ENCODE measurements at regions not wholly inside any gene's neighbourhood (a gene's known extent, or its start where the extent isn't known, plus 50 kb on each side); places are given as distances from the start of the nearest gene placed in this dataset.

DNA sequence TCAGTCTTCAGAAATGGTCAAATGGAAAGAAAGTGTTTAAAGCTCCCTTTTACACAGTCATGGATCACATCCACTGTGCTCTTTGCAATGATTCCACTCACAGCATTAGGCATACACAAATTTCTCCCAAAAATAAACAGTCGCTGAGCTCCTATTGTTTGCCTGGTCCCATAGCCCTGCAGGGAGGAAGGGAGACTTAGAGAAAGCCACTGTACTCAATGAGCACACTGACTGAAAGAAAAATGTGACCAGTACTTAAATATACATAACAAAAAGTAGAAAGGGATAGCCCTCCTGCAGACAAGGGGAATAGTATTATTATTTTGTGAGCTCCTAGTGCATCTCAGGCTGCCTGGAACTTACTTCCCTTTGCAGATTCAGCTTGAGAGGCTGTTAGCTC is 853.2 kb downstream of the GRID1 start:
- no peaks in the 10 kb centered on the region for H3K36me3 ChIP-seq (ENCODE audit: control insufficient read depth, insufficient read depth, low read length)
- no peak for FAIRE-seq
- TF ChIP-seq, protein P1, sequence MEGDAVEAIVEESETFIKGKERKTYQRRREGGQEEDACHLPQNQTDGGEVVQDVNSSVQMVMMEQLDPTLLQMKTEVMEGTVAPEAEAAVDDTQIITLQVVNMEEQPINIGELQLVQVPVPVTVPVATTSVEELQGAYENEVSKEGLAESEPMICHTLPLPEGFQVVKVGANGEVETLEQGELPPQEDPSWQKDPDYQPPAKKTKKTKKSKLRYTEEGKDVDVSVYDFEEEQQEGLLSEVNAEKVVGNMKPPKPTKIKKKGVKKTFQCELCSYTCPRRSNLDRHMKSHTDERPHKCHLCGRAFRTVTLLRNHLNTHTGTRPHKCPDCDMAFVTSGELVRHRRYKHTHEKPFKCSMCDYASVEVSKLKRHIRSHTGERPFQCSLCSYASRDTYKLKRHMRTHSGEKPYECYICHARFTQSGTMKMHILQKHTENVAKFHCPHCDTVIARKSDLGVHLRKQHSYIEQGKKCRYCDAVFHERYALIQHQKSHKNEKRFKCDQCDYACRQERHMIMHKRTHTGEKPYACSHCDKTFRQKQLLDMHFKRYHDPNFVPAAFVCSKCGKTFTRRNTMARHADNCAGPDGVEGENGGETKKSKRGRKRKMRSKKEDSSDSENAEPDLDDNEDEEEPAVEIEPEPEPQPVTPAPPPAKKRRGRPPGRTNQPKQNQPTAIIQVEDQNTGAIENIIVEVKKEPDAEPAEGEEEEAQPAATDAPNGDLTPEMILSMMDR (IDR thresholded peaks at IDR 0.05; ENCODE audit: insufficient read depth, low read length, severe bottlenecking) = no peak
- no peaks in the 10 kb centered on the region for H3K27me3 ChIP-seq (ENCODE audit: control insufficient read depth, insufficient read depth, low read length)
- no peak overlapping the region for H3K4me3 ChIP-seq (ENCODE audit: low read depth, low read length)
- no peak for DNase-seq (ENCODE audit: low read depth)

GRCh38 chr10:85515316-85515715 is 851.3 kb downstream of the GRID1 start:
- no peak overlapping the region for H3K4me3 ChIP-seq (ENCODE audit: low read depth, low read length)
- no peaks in the 10 kb centered on the region for H3K36me3 ChIP-seq (ENCODE audit: control insufficient read depth, insufficient read depth, low read length)
- no peaks in the 10 kb centered on the region for H3K27me3 ChIP-seq (ENCODE audit: control insufficient read depth, insufficient read depth, low read length)
- DNase-seq (ENCODE audit: low read depth) (no peak), FAIRE-seq (peak; percentile 83)
- TF ChIP-seq, protein P1 (IDR thresholded peaks at IDR 0.05; ENCODE audit: insufficient read depth, low read length, severe bottlenecking) = no peak

DNA sequence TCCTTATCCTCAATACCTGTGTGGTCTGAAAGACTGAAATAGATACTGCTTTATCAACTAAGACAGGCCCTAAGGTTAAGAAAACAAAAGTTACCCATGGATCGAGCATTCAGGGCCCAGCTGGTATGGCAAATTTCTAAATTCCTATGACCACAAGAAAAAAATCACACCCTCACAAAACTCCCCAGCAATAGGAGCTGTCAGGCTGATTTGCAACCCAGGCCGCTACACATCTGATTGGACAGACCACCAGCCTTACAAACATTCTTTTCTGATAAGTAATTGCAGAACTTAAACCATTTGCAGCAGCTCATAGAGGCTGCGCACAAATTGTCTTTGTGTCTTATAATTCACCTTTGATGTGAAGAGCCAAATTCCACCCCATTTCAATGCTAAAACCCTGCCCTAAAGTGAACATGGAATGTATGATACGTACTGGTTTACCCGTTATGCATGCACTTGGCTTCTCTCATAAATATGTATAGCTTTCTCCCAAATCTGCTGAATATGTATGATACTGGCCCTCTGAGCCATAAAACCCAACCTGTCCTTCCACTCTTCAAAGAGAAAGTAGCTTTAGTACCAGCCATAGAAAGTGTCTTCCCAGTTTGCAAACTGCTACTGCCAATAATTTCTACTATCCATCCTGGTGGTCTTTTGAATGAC is 842.5 kb downstream of the GRID1 start:
- Histone ChIP-seq H3K36me3 (ENCODE audit: control insufficient read depth, insufficient read depth, low read length) (no peaks in the 10 kb centered on the region), H3K4me3 (ENCODE audit: low read depth, low read length) (no peak overlapping the region), H3K27me3 (ENCODE audit: control insufficient read depth, insufficient read depth, low read length) (no peaks in the 10 kb centered on the region)
- TF ChIP-seq, protein P1 (IDR thresholded peaks at IDR 0.05; ENCODE audit: insufficient read depth, low read length, severe bottlenecking) = no peak
- DNase-seq (ENCODE audit: low read depth) = no peak
- no peak for FAIRE-seq

DNA sequence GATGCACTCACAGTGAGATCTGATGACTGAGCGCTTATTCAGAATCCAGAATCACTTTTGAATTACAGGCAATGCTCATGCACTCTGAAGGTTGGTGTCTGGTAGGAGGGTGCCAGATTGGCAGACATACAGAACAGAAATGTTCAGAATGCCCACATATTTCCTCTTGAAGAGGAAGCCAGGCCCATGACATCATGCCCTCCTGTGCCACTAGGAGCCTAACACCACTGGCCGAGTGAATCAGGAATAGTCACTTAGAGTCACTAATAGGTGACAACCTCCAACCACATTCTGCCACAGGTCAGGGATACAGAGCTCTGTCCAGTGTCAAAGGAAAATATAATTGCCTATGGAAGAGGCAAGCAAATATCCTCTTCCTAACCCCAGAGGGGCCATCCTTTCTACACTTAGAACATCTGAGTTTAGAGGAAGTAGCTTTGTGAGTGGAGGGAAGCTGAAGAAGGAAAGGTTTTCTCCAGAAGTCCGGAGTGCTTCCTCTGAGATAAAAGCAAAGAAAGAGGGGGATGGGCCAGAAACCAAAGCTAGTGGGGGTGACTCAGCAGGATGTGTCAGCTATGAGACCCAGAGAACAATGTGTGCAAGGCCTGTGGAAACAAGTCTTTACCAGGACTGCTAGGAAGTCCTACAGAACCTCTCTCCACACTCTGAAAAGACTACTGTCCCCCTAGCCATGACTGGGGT is 838.8 kb downstream of the GRID1 start:
- H3K27me3 ChIP-seq (ENCODE audit: control insufficient read depth, insufficient read depth, low read length) = no peaks in the 10 kb centered on the region
- H3K4me3 ChIP-seq (ENCODE audit: low read depth, low read length) = no peak overlapping the region
- DNase-seq (ENCODE audit: low read depth) (peak; percentile 94), FAIRE-seq (peak; percentile 88)
- TF ChIP-seq, protein P1 (IDR thresholded peaks at IDR 0.05; ENCODE audit: insufficient read depth, low read length, severe bottlenecking) = no peak
- no peaks in the 10 kb centered on the region for H3K36me3 ChIP-seq (ENCODE audit: control insufficient read depth, insufficient read depth, low read length)

DNA sequence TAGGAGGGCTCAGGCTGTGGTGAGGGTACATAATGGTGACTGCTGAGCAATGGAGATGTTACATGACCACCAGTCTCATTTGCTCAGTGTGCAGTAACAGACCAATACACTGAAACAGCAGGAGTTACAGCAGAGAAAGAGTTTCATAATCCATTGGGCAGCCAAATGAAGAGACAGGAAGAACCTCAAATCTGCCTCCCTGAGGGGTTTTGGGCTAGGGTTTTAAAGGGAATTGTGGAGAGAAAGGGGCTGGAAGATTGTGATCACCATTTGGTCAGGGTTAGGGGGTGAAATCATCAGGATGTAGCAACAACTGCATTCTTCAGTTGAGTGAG is 838.3 kb downstream of the GRID1 start:
- TF ChIP-seq, protein P1 (IDR thresholded peaks at IDR 0.05; ENCODE audit: insufficient read depth, low read length, severe bottlenecking) = no peak
- Histone ChIP-seq H3K36me3 (ENCODE audit: control insufficient read depth, insufficient read depth, low read length) (no peaks in the 10 kb centered on the region), H3K4me3 (ENCODE audit: low read depth, low read length) (no peak overlapping the region), H3K27me3 (ENCODE audit: control insufficient read depth, insufficient read depth, low read length) (no peaks in the 10 kb centered on the region)
- FAIRE-seq (no peak), DNase-seq (ENCODE audit: low read depth) (no peak)

Data from bronchial epithelial cell (primary cell).